Erythroblast (primary cell): ENCODE measurements at regions not wholly inside any gene's neighbourhood (a gene's known extent, or its start where the extent isn't known, plus 50 kb on each side); places are given as distances from the start of the nearest gene placed in this dataset.

Source experiments
- GATA1 ChIP-seq: IDR thresholded peaks from 2 replicates; pipeline ENCODE4 v1.6.1; 2011; ENCODE audit warnings: low read depth, mild to moderate bottlenecking, control low read depth, low read length, moderate library complexity
- POLR2A ChIP-seq: IDR thresholded peaks from 2 replicates; pipeline ENCODE4 v1.6.1; 2011; ENCODE audit warnings: mild to moderate bottlenecking, low read length

- TF ChIP-seq POLR2A (no peak), GATA1 (no peak)
Measured at GRCh38 chr6:165960695-165961094, 207.0 kb downstream of the TBXT start.
